ENCODE measurements at regions not wholly inside any gene's neighbourhood (a gene's known extent, or its start where the extent isn't known, plus 50 kb on each side); places are given as distances from the start of the nearest gene placed in this dataset.

DNA sequence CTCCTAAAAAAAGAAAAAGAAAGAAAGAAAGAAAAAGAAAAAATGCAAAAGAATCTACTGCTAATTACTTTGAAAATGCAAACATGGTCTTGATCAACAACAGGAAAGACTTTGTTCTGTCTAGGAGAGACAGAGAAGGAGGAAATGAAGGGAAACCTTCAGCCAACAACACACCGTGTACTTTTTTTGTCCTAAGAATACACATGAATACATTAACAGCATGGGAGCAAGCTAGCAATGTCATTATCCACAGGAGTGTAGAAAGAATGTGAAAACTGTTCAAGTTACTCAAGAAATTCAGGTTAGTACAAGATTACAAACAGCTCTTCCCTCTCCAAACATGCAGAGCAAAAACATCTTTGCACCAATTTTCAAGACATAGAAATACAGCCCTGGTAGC lies 326.3 kb downstream of the UBE3D start:
- TF ChIP-seq YY1 (IDR thresholded peaks at IDR 0.05; ENCODE audit: low read depth, low read length) (no peak), TAF1 (IDR thresholded peaks at IDR 0.05; ENCODE audit: borderline replicate concordance, low read depth, low read length) (no peak), POLR2A (IDR thresholded peaks at IDR 0.05; ENCODE audit: low read depth, low read length) (no peak)
- TF ChIP-seq, protein P1, sequence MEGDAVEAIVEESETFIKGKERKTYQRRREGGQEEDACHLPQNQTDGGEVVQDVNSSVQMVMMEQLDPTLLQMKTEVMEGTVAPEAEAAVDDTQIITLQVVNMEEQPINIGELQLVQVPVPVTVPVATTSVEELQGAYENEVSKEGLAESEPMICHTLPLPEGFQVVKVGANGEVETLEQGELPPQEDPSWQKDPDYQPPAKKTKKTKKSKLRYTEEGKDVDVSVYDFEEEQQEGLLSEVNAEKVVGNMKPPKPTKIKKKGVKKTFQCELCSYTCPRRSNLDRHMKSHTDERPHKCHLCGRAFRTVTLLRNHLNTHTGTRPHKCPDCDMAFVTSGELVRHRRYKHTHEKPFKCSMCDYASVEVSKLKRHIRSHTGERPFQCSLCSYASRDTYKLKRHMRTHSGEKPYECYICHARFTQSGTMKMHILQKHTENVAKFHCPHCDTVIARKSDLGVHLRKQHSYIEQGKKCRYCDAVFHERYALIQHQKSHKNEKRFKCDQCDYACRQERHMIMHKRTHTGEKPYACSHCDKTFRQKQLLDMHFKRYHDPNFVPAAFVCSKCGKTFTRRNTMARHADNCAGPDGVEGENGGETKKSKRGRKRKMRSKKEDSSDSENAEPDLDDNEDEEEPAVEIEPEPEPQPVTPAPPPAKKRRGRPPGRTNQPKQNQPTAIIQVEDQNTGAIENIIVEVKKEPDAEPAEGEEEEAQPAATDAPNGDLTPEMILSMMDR (IDR thresholded peaks at IDR 0.05 in 2 of 3, conservative IDR thresholded peaks at IDR 0.05 in 1 of 3; ENCODE audit: control insufficient read depth in 2 of 3, extremely low read depth in 1 of 3, insufficient read depth in 1 of 3, low read depth in 3 of 3, low read length in 3 of 3) = no peak
